ENCODE measurements at regions not wholly inside any gene's neighbourhood (a gene's known extent, or its start where the extent isn't known, plus 50 kb on each side); places are given as distances from the start of the nearest gene placed in this dataset.

DNA sequence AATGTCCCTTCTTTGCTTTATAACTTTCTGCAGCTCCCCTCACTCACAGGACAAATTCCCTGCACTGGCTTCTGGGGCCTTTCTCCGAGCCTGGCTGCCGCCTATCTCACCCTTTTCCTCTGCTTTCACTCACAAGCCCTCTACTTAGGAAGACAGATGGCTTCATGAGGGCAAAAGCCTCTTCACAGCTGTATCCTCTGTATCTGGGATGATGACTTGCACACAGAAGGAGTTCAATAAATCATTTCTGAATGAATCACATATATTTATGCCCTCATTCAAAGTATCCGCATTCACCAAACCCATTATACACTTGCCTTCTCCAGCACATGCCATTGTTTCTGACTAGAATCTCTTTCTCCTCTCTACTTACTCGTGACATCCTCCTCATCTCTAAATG lies 159.0 kb upstream of the RIPOR2 start:
- TF ChIP-seq, protein P1, sequence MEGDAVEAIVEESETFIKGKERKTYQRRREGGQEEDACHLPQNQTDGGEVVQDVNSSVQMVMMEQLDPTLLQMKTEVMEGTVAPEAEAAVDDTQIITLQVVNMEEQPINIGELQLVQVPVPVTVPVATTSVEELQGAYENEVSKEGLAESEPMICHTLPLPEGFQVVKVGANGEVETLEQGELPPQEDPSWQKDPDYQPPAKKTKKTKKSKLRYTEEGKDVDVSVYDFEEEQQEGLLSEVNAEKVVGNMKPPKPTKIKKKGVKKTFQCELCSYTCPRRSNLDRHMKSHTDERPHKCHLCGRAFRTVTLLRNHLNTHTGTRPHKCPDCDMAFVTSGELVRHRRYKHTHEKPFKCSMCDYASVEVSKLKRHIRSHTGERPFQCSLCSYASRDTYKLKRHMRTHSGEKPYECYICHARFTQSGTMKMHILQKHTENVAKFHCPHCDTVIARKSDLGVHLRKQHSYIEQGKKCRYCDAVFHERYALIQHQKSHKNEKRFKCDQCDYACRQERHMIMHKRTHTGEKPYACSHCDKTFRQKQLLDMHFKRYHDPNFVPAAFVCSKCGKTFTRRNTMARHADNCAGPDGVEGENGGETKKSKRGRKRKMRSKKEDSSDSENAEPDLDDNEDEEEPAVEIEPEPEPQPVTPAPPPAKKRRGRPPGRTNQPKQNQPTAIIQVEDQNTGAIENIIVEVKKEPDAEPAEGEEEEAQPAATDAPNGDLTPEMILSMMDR (conservative IDR thresholded peaks at IDR 0.05; ENCODE audit: low read length): no peak
- no peak for TF ChIP-seq EZH2phosphoT487 (IDR thresholded peaks at IDR 0.05; ENCODE audit: borderline replicate concordance)

Measured in Loucy (cell line).